NCI-H2227 (cell line): ENCODE measurements at regions not wholly inside any gene's neighbourhood (a gene's known extent, or its start where the extent isn't known, plus 50 kb on each side); places are given as distances from the start of the nearest gene placed in this dataset.

Source experiments
- DNase-seq: peaks from one replicate; lab custom pipeline; 2025; ENCODE audit not compliant: unreplicated experiment; lab: John Stamatoyannopoulos, UW

GRCh38 chr2:104790901-104791495 lies 62.9 kb upstream of the POU3F3 start:
- no peak for DNase-seq

GRCh38 chr2:104793966-104794365 lies 59.9 kb upstream of the POU3F3 start:
- DNase-seq = no peak

GRCh38 chr2:104794441-104794840 lies 59.5 kb upstream of the POU3F3 start:
- no peak for DNase-seq
